ENCODE measurements at regions not wholly inside any gene's neighbourhood (a gene's known extent, or its start where the extent isn't known, plus 50 kb on each side); places are given as distances from the start of the nearest gene placed in this dataset.

GRCh38 chr2:209044307-209044706, 379.5 kb upstream of the MAP2 start:
- no peak for TF ChIP-seq EP300 (IDR thresholded peaks at IDR 0.05)
- TF ChIP-seq, protein P1, sequence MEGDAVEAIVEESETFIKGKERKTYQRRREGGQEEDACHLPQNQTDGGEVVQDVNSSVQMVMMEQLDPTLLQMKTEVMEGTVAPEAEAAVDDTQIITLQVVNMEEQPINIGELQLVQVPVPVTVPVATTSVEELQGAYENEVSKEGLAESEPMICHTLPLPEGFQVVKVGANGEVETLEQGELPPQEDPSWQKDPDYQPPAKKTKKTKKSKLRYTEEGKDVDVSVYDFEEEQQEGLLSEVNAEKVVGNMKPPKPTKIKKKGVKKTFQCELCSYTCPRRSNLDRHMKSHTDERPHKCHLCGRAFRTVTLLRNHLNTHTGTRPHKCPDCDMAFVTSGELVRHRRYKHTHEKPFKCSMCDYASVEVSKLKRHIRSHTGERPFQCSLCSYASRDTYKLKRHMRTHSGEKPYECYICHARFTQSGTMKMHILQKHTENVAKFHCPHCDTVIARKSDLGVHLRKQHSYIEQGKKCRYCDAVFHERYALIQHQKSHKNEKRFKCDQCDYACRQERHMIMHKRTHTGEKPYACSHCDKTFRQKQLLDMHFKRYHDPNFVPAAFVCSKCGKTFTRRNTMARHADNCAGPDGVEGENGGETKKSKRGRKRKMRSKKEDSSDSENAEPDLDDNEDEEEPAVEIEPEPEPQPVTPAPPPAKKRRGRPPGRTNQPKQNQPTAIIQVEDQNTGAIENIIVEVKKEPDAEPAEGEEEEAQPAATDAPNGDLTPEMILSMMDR (IDR thresholded peaks at IDR 0.05): no peak
- no peak for TF ChIP-seq POLR2A (IDR thresholded peaks at IDR 0.05)
